ENCODE measurements at regions not wholly inside any gene's neighbourhood (a gene's known extent, or its start where the extent isn't known, plus 50 kb on each side); places are given as distances from the start of the nearest gene placed in this dataset.

DNA sequence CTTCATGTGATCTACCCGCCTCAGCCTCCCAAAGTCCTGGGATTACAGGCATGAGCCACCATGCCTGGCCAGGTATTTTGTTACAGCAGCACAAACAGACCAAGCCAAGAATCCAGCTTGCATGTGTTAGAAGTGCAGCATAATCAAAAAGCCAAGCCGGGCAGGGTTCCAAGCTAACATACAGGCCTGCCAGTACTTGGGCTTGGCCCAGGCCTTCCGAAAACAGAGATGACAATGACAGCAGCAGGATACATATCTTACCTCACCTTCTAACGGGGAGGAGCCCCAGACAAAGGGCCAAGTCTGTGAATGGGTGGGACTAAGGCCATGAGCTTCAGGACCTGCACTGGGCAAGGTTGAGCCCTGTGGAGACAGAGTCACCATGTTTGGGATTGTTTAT lies 91.4 kb upstream of the ZNF462 start:
- no peak overlapping the region for H3K27ac ChIP-seq

GRCh38 chr9:106772523-106773290 lies 90.3 kb upstream of the ZNF462 start:
- Histone ChIP-seq H3K4me2 (no peak overlapping the region), H3K79me2 (ENCODE audit: insufficient read depth, low read depth) (no peaks in the 10 kb centered on the region), H3K27me3 (ENCODE audit: insufficient read depth, low read depth) (no peaks in the 10 kb centered on the region), H4K20me1 (ENCODE audit: insufficient read depth) (no peaks in the 10 kb centered on the region), H2AFZ (ENCODE audit: low read depth) (no peak overlapping the region), H3K9ac (no peak overlapping the region), H3K27ac (no peak overlapping the region), H3K4me1 (ENCODE audit: low read depth, poor library complexity, severe bottlenecking) (no peaks in the 10 kb centered on the region), H3K4me3 (IDR thresholded peaks at IDR 0.05; ENCODE audit: insufficient read depth, low read depth, low read length) (no peak overlapping the region), H3K36me3 (ENCODE audit: insufficient read depth) (no peaks in the 10 kb centered on the region)
- TF ChIP-seq, protein P1, sequence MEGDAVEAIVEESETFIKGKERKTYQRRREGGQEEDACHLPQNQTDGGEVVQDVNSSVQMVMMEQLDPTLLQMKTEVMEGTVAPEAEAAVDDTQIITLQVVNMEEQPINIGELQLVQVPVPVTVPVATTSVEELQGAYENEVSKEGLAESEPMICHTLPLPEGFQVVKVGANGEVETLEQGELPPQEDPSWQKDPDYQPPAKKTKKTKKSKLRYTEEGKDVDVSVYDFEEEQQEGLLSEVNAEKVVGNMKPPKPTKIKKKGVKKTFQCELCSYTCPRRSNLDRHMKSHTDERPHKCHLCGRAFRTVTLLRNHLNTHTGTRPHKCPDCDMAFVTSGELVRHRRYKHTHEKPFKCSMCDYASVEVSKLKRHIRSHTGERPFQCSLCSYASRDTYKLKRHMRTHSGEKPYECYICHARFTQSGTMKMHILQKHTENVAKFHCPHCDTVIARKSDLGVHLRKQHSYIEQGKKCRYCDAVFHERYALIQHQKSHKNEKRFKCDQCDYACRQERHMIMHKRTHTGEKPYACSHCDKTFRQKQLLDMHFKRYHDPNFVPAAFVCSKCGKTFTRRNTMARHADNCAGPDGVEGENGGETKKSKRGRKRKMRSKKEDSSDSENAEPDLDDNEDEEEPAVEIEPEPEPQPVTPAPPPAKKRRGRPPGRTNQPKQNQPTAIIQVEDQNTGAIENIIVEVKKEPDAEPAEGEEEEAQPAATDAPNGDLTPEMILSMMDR (conservative IDR thresholded peaks at IDR 0.05; ENCODE audit: low read depth, low read length): no peak

More for the DNA sequence above, 91.4 kb upstream of the ZNF462 start:
- Histone ChIP-seq H2AFZ (ENCODE audit: low read depth) (no peak overlapping the region), H4K20me1 (ENCODE audit: insufficient read depth) (no peaks in the 10 kb centered on the region), H3K4me1 (ENCODE audit: low read depth, poor library complexity, severe bottlenecking) (no peaks in the 10 kb centered on the region), H3K4me3 (IDR thresholded peaks at IDR 0.05; ENCODE audit: insufficient read depth, low read depth, low read length) (no peak overlapping the region), H3K27me3 (ENCODE audit: insufficient read depth, low read depth) (no peaks in the 10 kb centered on the region), H3K4me2 (no peak overlapping the region), H3K36me3 (ENCODE audit: insufficient read depth) (no peaks in the 10 kb centered on the region), H3K9ac (no peak overlapping the region), H3K79me2 (ENCODE audit: insufficient read depth, low read depth) (no peaks in the 10 kb centered on the region)
- TF ChIP-seq, protein P1 (conservative IDR thresholded peaks at IDR 0.05; ENCODE audit: low read depth, low read length): no peak

DNA sequence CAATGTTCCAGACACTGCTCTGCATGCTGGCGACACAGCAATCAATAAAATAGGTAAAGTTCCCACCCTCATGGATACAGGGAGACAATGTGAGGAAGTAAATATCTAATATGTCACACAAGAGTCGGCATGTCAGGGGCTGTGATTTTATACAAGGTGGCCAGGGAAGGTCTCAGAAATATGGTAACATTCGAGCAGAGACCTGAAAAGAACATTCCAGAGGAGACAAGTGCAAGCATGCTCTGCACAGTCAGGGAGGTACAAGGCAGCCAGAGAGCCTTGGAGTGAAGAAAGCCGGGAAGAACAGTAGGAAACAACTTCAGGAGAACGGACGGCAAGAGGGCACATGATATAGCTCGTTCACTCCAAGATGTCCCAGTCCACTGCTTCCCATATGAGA lies 89.2 kb upstream of the ZNF462 start:
- Histone ChIP-seq H4K20me1 (ENCODE audit: insufficient read depth) (no peaks in the 10 kb centered on the region), H3K27me3 (ENCODE audit: insufficient read depth, low read depth) (no peaks in the 10 kb centered on the region), H3K4me1 (ENCODE audit: low read depth, poor library complexity, severe bottlenecking) (no peaks in the 10 kb centered on the region), H3K27ac (no peak overlapping the region), H3K79me2 (ENCODE audit: insufficient read depth, low read depth) (no peaks in the 10 kb centered on the region), H3K4me3 (IDR thresholded peaks at IDR 0.05; ENCODE audit: insufficient read depth, low read depth, low read length) (no peak overlapping the region), H3K4me2 (no peak overlapping the region), H2AFZ (ENCODE audit: low read depth) (no peak overlapping the region), H3K36me3 (ENCODE audit: insufficient read depth) (no peaks in the 10 kb centered on the region), H3K9ac (no peak overlapping the region)
- TF ChIP-seq, protein P1 (conservative IDR thresholded peaks at IDR 0.05; ENCODE audit: low read depth, low read length): no peak

GRCh38 chr9:106775960-106776359 lies 87.0 kb upstream of the ZNF462 start:
- no peaks in the 10 kb centered on the region for H4K20me1 ChIP-seq (ENCODE audit: insufficient read depth)
- H3K4me3 ChIP-seq (IDR thresholded peaks at IDR 0.05; ENCODE audit: insufficient read depth, low read depth, low read length): no peak overlapping the region
- no peaks in the 10 kb centered on the region for H3K27me3 ChIP-seq (ENCODE audit: insufficient read depth, low read depth)
- no peak overlapping the region for H3K4me2 ChIP-seq
- TF ChIP-seq, protein P1 (conservative IDR thresholded peaks at IDR 0.05; ENCODE audit: low read depth, low read length): no peak
- H2AFZ ChIP-seq (ENCODE audit: low read depth): no peak overlapping the region
- H3K36me3 ChIP-seq (ENCODE audit: insufficient read depth): no peaks in the 10 kb centered on the region
- H3K79me2 ChIP-seq (ENCODE audit: insufficient read depth, low read depth): no peaks in the 10 kb centered on the region
- H3K4me1 ChIP-seq (ENCODE audit: low read depth, poor library complexity, severe bottlenecking): no peaks in the 10 kb centered on the region
- no peak overlapping the region for H3K27ac ChIP-seq
- H3K9ac ChIP-seq: no peak overlapping the region

Measured in KMS-11 (cell line).